Activated CD4-positive, alpha-beta T cell treated with anti-CD3 and anti-CD28 coated beads, Interleukin-2, amount 50 U/mL, for 4 hours (primary cell): ENCODE measurements at regions not wholly inside any gene's neighbourhood (a gene's known extent, or its start where the extent isn't known, plus 50 kb on each side); places are given as distances from the start of the nearest gene placed in this dataset.

Experiments used
- DNase-seq, 2 experiments: peaks; one replicate each; pipeline ENCODE4 v3.0.0-alpha.2; 2020

GRCh38 chr5:125834438-125835115 is 588.6 kb upstream of the GRAMD2B start:
- no peak for DNase-seq

GRCh38 chr5:125835293-125836172 is 587.7 kb upstream of the GRAMD2B start:
- DNase-seq: no peak

- DNase-seq: no peak
Observed at GRCh38 chr5:125836256-125836655, 587.0 kb upstream of the GRAMD2B start.

- no peak for DNase-seq
Observed at GRCh38 chr5:125837866-125838265, 585.3 kb upstream of the GRAMD2B start.

- no peak for DNase-seq
Observed at GRCh38 chr5:125847561-125847960, 575.6 kb upstream of the GRAMD2B start.

GRCh38 chr5:125848751-125849150 is 574.5 kb upstream of the GRAMD2B start:
- DNase-seq: no peak

- no peak for DNase-seq
Observed at GRCh38 chr5:125856949-125857348, 566.3 kb upstream of the GRAMD2B start.

- no peak for DNase-seq
Observed at GRCh38 chr5:125863579-125863978, 559.6 kb upstream of the GRAMD2B start.

GRCh38 chr5:125865166-125865815 is 557.9 kb upstream of the GRAMD2B start:
- DNase-seq: no peak

- DNase-seq: no peak
Observed at GRCh38 chr5:125868036-125868435, 555.2 kb upstream of the GRAMD2B start.

- no peak for DNase-seq
Observed at GRCh38 chr5:125870256-125870655, 553.0 kb upstream of the GRAMD2B start.

- no peak for DNase-seq
Observed at GRCh38 chr5:125874057-125874456, 549.2 kb upstream of the GRAMD2B start.

- no peak for DNase-seq
Observed at GRCh38 chr5:125874717-125875116, 548.5 kb upstream of the GRAMD2B start.

GRCh38 chr5:125877248-125877647 is 546.0 kb upstream of the GRAMD2B start:
- DNase-seq: no peak

GRCh38 chr5:125882061-125882460 is 541.1 kb upstream of the GRAMD2B start:
- no peak for DNase-seq

- DNase-seq: no peak
Observed at GRCh38 chr5:125883223-125883622, 540.0 kb upstream of the GRAMD2B start.

GRCh38 chr5:125888358-125888757 is 534.9 kb upstream of the GRAMD2B start:
- DNase-seq: no peak

GRCh38 chr5:125890511-125890931 is 532.7 kb upstream of the GRAMD2B start:
- no peak for DNase-seq

GRCh38 chr5:125891061-125891725 is 532.0 kb upstream of the GRAMD2B start:
- no peak for DNase-seq

- no peak for DNase-seq
Observed at GRCh38 chr5:125894383-125894782, 528.8 kb upstream of the GRAMD2B start.

- DNase-seq: no peak
Observed at GRCh38 chr5:125896368-125896767, 526.8 kb upstream of the GRAMD2B start.

GRCh38 chr5:125897089-125897488 is 526.1 kb upstream of the GRAMD2B start:
- DNase-seq: no peak

GRCh38 chr5:125898851-125899405 is 524.3 kb upstream of the GRAMD2B start:
- no peak for DNase-seq
